ENCODE measurements at regions not wholly inside any gene's neighbourhood (a gene's known extent, or its start where the extent isn't known, plus 50 kb on each side); places are given as distances from the start of the nearest gene placed in this dataset.

DNA sequence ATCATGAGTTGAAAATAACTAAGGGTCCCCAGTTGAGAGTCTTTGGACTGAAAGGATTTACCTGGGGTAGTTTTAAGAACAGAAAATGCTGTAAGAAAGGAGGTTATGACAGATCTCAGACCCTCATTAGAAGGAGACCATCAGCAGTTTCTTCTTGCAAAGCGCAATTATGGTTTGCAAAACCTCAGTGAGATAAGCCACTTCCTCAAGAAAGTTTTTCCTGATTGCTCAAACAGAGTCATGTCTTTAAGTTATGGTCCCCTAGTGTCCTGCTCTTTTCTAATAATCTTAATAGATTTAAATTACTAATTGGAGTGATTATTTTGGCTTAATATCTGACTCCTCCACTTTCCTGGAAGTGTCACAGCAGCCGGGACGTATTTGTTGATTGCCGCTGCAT lies 293.2 kb upstream of the KLF4 start:
- TF ChIP-seq, protein P1, sequence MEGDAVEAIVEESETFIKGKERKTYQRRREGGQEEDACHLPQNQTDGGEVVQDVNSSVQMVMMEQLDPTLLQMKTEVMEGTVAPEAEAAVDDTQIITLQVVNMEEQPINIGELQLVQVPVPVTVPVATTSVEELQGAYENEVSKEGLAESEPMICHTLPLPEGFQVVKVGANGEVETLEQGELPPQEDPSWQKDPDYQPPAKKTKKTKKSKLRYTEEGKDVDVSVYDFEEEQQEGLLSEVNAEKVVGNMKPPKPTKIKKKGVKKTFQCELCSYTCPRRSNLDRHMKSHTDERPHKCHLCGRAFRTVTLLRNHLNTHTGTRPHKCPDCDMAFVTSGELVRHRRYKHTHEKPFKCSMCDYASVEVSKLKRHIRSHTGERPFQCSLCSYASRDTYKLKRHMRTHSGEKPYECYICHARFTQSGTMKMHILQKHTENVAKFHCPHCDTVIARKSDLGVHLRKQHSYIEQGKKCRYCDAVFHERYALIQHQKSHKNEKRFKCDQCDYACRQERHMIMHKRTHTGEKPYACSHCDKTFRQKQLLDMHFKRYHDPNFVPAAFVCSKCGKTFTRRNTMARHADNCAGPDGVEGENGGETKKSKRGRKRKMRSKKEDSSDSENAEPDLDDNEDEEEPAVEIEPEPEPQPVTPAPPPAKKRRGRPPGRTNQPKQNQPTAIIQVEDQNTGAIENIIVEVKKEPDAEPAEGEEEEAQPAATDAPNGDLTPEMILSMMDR (IDR thresholded peaks at IDR 0.05) = no peak
- no peak for TF ChIP-seq POLR2A (IDR thresholded peaks at IDR 0.05)
- TF ChIP-seq POLR2AphosphoS5 (IDR thresholded peaks at IDR 0.05) = no peak
- no peak for TF ChIP-seq EP300 (IDR thresholded peaks at IDR 0.05)
